K562 (cell line): ENCODE measurements at regions not wholly inside any gene's neighbourhood (a gene's known extent, or its start where the extent isn't known, plus 50 kb on each side); places are given as distances from the start of the nearest gene placed in this dataset.

Source experiments
- ATAC-seq: fragments of 200-7000 bp; cut with Tn5 transposase; 3 replicates; pipeline ENCODE4 v1.9.1; 2020; ENCODE audit warnings: moderate library complexity
- BruUV-seq: library from RNA; stranded (reverse); fragments of 400-500 nt; replicated peaks from 2 replicates; lab custom pipeline; 2021; lab: Mats Ljungman, UMichigan
- CTCF ChIA-PET: fragments of 300-600 bp; formaldehyde crosslinking; extraction: SDS; loops from one replicate; lab custom pipeline; 2021; ENCODE audit warnings: low intra/inter-chr PET ratio; lab: Yijun Ruan, JAX
- POLR2A ChIA-PET: fragments of 300-600, 350-650 bp; sonication (Branson Sonifier 250); formaldehyde crosslinking; extraction: SDS; loops from one replicate; lab custom pipeline; 2021; ENCODE audit warnings: antibody characterized with exemption, inconsistent platforms; lab: Yijun Ruan, JAX
- DNase-seq, 4 experiments: peaks; one replicate each; pipeline versions ENCODE4 v3.0.0 to v3.0.0-alpha.2; 2011 to 2018; ENCODE audit warnings: low spot score in 3 of 4, mixed read lengths in 3 of 4; ENCODE audit errors: extremely low read depth in 1 of 4
- FAIRE-seq: peaks from 2 replicates; lab custom pipeline; 2011; peaks lifted over from hg19 to GRCh38; lab: Jason Lieb, UNC
- H2AFZ ChIP-seq: 2 replicates; pipeline ENCODE4 v1.6.0; 2011; ENCODE audit warnings: low read depth, low read length, control low read depth, inconsistent platforms
- H3K27ac ChIP-seq: fragments of 200-600 bp; 3 replicates; pipeline ENCODE4 v1.8.0; 2011; ENCODE audit warnings: low read depth, mild to moderate bottlenecking, control low read depth, inconsistent platforms, low read length, moderate library complexity, mixed read lengths; ENCODE audit errors: extremely low read depth
- H3K27me3 ChIP-seq, 2 experiments: fragments of 300-600 bp in 1 of 2; 2 replicates in 1 of 2; 3 replicates in 1 of 2; pipeline versions ENCODE4 v1.6.0 to v1.8.0; 2011; ENCODE audit warnings: inconsistent platforms in 2 of 2, low read length in 2 of 2, mild to moderate bottlenecking in 1 of 2, mixed read lengths in 1 of 2, moderate library complexity in 1 of 2; ENCODE audit not compliant: control insufficient read depth in 2 of 2, insufficient read depth in 2 of 2
- H3K36me3 ChIP-seq: fragments of 300-600 bp; 3 replicates; pipeline ENCODE4 v1.8.0; 2011; ENCODE audit warnings: mild to moderate bottlenecking, low read length, inconsistent platforms; ENCODE audit not compliant: control insufficient read depth, insufficient read depth
- H3K4me1 ChIP-seq, 2 experiments: fragments of 200-600 bp in 1 of 2; replicated peaks in 1 of 2; 2 replicates in 1 of 2; 3 replicates in 1 of 2; pipeline versions ENCODE4 v1.5.1 to v1.8.0; 2011; ENCODE audit warnings: inconsistent platforms in 2 of 2, low read length in 2 of 2, mild to moderate bottlenecking in 1 of 2, mixed read lengths in 1 of 2, moderate library complexity in 1 of 2; ENCODE audit not compliant: control insufficient read depth in 2 of 2, insufficient read depth in 2 of 2
- H3K4me2 ChIP-seq: 2 replicates; pipeline ENCODE4 v1.6.1; 2011; ENCODE audit warnings: low read length, control low read depth, inconsistent platforms, mixed read lengths; ENCODE audit not compliant: insufficient read depth
- H3K4me3 ChIP-seq: fragments of 200-600 bp; sonication (generic), shearing (Covaris generic); 2 replicates; pipeline ENCODE4 v1.5.1; 2016; ENCODE audit warnings: control low read depth, inconsistent platforms
- H3K79me2 ChIP-seq: fragments of 200-600 bp; 3 replicates; pipeline ENCODE4 v1.8.0; 2011; ENCODE audit warnings: low read length, inconsistent platforms; ENCODE audit not compliant: control insufficient read depth, insufficient read depth
- H3K9ac ChIP-seq, 2 experiments: 2 replicates each; pipeline versions ENCODE4 v1.6.0 to v1.6.1; 2011; ENCODE audit warnings: low read depth in 2 of 2, low read length in 2 of 2, control low read depth in 1 of 2, inconsistent platforms in 1 of 2, mild to moderate bottlenecking in 1 of 2, mixed read lengths in 1 of 2; ENCODE audit not compliant: insufficient read depth in 1 of 2
- H3K9me1 ChIP-seq: one replicate; pipeline ENCODE4 v1.6.0; 2011; ENCODE audit warnings: inconsistent platforms, mild to moderate bottlenecking, low read length, moderate library complexity; ENCODE audit not compliant: control insufficient read depth, insufficient read depth
- H3K9me3 ChIP-seq: replicated peaks from 2 replicates; pipeline ENCODE4 v1.5.1; 2011; ENCODE audit warnings: low read depth, low read length, inconsistent platforms; ENCODE audit not compliant: control insufficient read depth, insufficient read depth
- H4K20me1 ChIP-seq: replicated peaks from 2 replicates; pipeline ENCODE4 v1.6.1; 2011; ENCODE audit warnings: low read length, inconsistent platforms, mixed read lengths; ENCODE audit not compliant: control insufficient read depth, insufficient read depth
- ADNP ChIP-seq: fragments of 200-800 bp; sonication (Bioruptor generic); IDR thresholded peaks from 2 replicates; pipeline ENCODE4 v1.6.1; 2016; ENCODE audit warnings: missing genetic modification characterization, missing compliant biosample characterization
- BRF2 ChIP-seq: IDR thresholded peaks from 3 replicates; pipeline ENCODE4 v1.6.1; 2011; ENCODE audit warnings: borderline replicate concordance, mild to moderate bottlenecking; ENCODE audit not compliant: insufficient read length, insufficient read depth
- DACH1 ChIP-seq: fragments of 450-650 bp; IDR thresholded peaks from 2 replicates; pipeline ENCODE4 v1.6.1; 2018; ENCODE audit not compliant: partially characterized antibody
- GTF2B ChIP-seq: IDR thresholded peaks from 2 replicates; pipeline ENCODE4 v1.6.1; 2011; ENCODE audit not compliant: insufficient read length; ENCODE audit errors: extremely low read depth
- JUN ChIP-seq, 2 experiments: sonication (generic) in 1 of 2; formaldehyde crosslinking in 1 of 2; IDR thresholded peaks; 2 replicates each; pipeline versions ENCODE4 v1.6.1 to v1.8.0; 2012 to 2022; ENCODE audit warnings: borderline replicate concordance in 2 of 2, mild to moderate bottlenecking in 2 of 2, improper control_type of control experiment in 1 of 2, low read depth in 1 of 2, low read length in 1 of 2, missing genetic modification reagents in 1 of 2
- RBM17 ChIP-seq: fragments of 200-400 bp; formaldehyde crosslinking; IDR thresholded peaks from 2 replicates; pipeline ENCODE4 v1.6.1; 2017; ENCODE audit warnings: low read depth, mild to moderate bottlenecking, low read length, borderline replicate concordance
- RBM34 ChIP-seq: fragments of 200-400 bp; formaldehyde crosslinking; IDR thresholded peaks from 2 replicates; pipeline ENCODE4 v1.6.1; 2018; ENCODE audit warnings: low read length, borderline replicate concordance; ENCODE audit not compliant: insufficient read depth
- TAL1 ChIP-seq: fragments of 450-650 bp; IDR thresholded peaks from 2 replicates; pipeline ENCODE4 v1.6.1; 2016; ENCODE audit warnings: mild to moderate bottlenecking
- TBP ChIP-seq: optimal IDR thresholded peaks from 2 replicates; pipeline ENCODE3; 2011; ENCODE audit warnings: low read depth, low read length, improper control_type of control experiment
- THAP7 ChIP-seq: fragments of 250-450 bp; sonication (Bioruptor Pico); IDR thresholded peaks from 2 replicates; pipeline ENCODE4 v1.5.0; 2021
- ZNF324 ChIP-seq: fragments of 250-450 bp; sonication (Bioruptor Pico); IDR thresholded peaks from 2 replicates; pipeline ENCODE4 v1.4.0; 2020; ENCODE audit warnings: mild to moderate bottlenecking
- ZNF512 ChIP-seq: IDR thresholded peaks from 2 replicates; pipeline ENCODE4 v1.6.1; 2016; ENCODE audit warnings: missing genetic modification characterization, missing compliant biosample characterization
- ZNF589 ChIP-seq: fragments of 200-800 bp; sonication (Bioruptor generic); IDR thresholded peaks from 2 replicates; pipeline ENCODE4 v1.6.1; 2016; ENCODE audit warnings: low read depth, missing genetic modification characterization, missing compliant biosample characterization
- ZNF740 ChIP-seq, 3 experiments: fragments of 200-800 bp in 1 of 3; sonication (Bioruptor generic) in 1 of 3; sonication (generic) in 1 of 3; formaldehyde crosslinking in 1 of 3; IDR thresholded peaks; 2 replicates each; pipeline versions ENCODE4 v1.6.1 to v1.8.0; 2016 to 2022; ENCODE audit warnings: mild to moderate bottlenecking in 2 of 3, missing compliant biosample characterization in 2 of 3, missing genetic modification characterization in 2 of 3, missing genetic modification reagents in 1 of 3
- in situ Hi-C: fragments of 300-500 bp; cut with MboI; formaldehyde crosslinking; loops from 4 replicates; pipeline ENCODE4 v1.15.0; 2018; ENCODE audit warnings: inconsistent platforms, mixed read lengths
- intact Hi-C: fragments of 100-400 bp; cut with micrococcal nuclease; formaldehyde crosslinking; loops from 2 replicates; pipeline ENCODE4 v1.14.2; 2022

GRCh38 chr18:1292167-1292566, 387.5 kb downstream of the ADCYAP1 start:
- Histone ChIP-seq H3K79me2 (no peaks in the 10 kb centered on the region), H3K9ac (no peak overlapping the region), H4K20me1 (no peaks in the 10 kb centered on the region), H3K27me3 (no peaks in the 10 kb centered on the region), H3K9me3 (no peaks in the 10 kb centered on the region), H3K9me1 (no peaks in the 10 kb centered on the region), H3K27ac (no peak overlapping the region), H3K36me3 (peaks cover 4% of the 10 kb centered on the region; the same call in 1 of the 3 replicates), H3K4me1 (no peaks in the 10 kb centered on the region), H2AFZ (no peak overlapping the region), H3K4me3 (no peak overlapping the region), H3K4me2 (no peak overlapping the region)
- intact Hi-C loops, result no loop called here
- FAIRE-seq (no peak), DNase-seq (no peak), ATAC-seq (no peak)
- no TSS peak for BruUV-seq
- in situ Hi-C loops, result no loop called here
- POLR2A ChIA-PET, result interaction anchor here (0.6 to 0.7 kb wide), 2 partner anchors 64 to 312 kb away, joined by 3 read pairs; no protein-coding TSS in a partner anchor
- CTCF ChIA-PET, result no interaction called here
- TF ChIP-seq ZNF589 (no peak), ZNF324 (CRISPR knock-in tag) (no peak), GTF2B (no peak), TAL1 (no peak), THAP7 (no peak), ADNP (tag) (no peak), TBP (no peak), ZNF512 (no peak), JUN (IDR thresholded peaks at IDR 0.05; ENCODE audit: borderline replicate concordance, low read depth, low read length) (no peak), JUN (CRISPR knock-in tag; IDR thresholded peaks at IDR 0.05; ENCODE audit: borderline replicate concordance) (no peak), DACH1 (no peak), RBM17 (no peak), ZNF740 (CRISPR knock-in tag; IDR thresholded peaks at IDR 0.05) (no peak), ZNF740 (tag; IDR thresholded peaks at IDR 0.05) (no peak), BRF2 (no peak), RBM34 (no peak)
